Endothelial cell of umbilical vein (primary cell): ENCODE measurements at regions not wholly inside any gene's neighbourhood (a gene's known extent, or its start where the extent isn't known, plus 50 kb on each side); places are given as distances from the start of the nearest gene placed in this dataset.

ENCODE experiments used
- BruUV-seq: library from RNA; stranded (reverse); fragments of 400-500 nt; replicated peaks from 2 replicates; lab custom pipeline; 2021; lab: Mats Ljungman, UMichigan
- CTCF ChIA-PET: fragments of 300-600, 350-600 bp; sonication (Branson Sonifier 250); formaldehyde crosslinking; loops from one replicate; lab custom pipeline; 2021; ENCODE audit warnings: antibody characterized with exemption, inconsistent platforms; lab: Charles Lee
- POLR2A ChIA-PET: fragments of 300-600, 350-600 bp; sonication (Branson Sonifier 250); formaldehyde crosslinking; loops from one replicate; lab custom pipeline; 2021; ENCODE audit warnings: antibody characterized with exemption, inconsistent platforms; lab: Charles Lee
- DNase-seq: peaks from one replicate; pipeline ENCODE4 v3.0.0-alpha.2; 2011; ENCODE audit warnings: low read depth, low spot score
- FAIRE-seq: peaks from 2 replicates; lab custom pipeline; 2011; peaks lifted over from hg19 to GRCh38; lab: Jason Lieb, UNC
- H2AFZ ChIP-seq: 2 replicates; pipeline ENCODE4 v1.6.0; 2012; ENCODE audit warnings: low read depth, low read length, control low read depth, inconsistent platforms
- H3K27ac ChIP-seq: 2 replicates; pipeline ENCODE4 v1.5.1; 2011; ENCODE audit warnings: low read depth, mild to moderate bottlenecking, control low read depth, low read length, moderate library complexity; ENCODE audit not compliant: insufficient read depth
- H3K27me3 ChIP-seq, 2 experiments: 2 replicates each; pipeline versions ENCODE4 v1.6.0 to v1.6.1; 2011; ENCODE audit warnings: low read length in 2 of 2, mixed read lengths in 1 of 2; ENCODE audit not compliant: control insufficient read depth in 2 of 2, insufficient read depth in 2 of 2
- H3K36me3 ChIP-seq, 2 experiments: 2 replicates in 1 of 2; 3 replicates in 1 of 2; pipeline ENCODE4 v1.5.1; 2011; ENCODE audit warnings: low read length in 2 of 2, mild to moderate bottlenecking in 1 of 2, moderate library complexity in 1 of 2; ENCODE audit not compliant: control insufficient read depth in 2 of 2, insufficient read depth in 2 of 2; ENCODE audit errors: extremely low read depth in 1 of 2
- H3K4me1 ChIP-seq: 3 replicates; pipeline ENCODE4 v1.5.1; 2011; ENCODE audit warnings: mild to moderate bottlenecking, low read length; ENCODE audit not compliant: control insufficient read depth, insufficient read depth; ENCODE audit errors: extremely low read depth
- H3K4me2 ChIP-seq: 2 replicates; pipeline ENCODE4 v1.6.1; 2011; ENCODE audit warnings: low read length, control low read depth, mixed read lengths; ENCODE audit not compliant: insufficient read depth
- H3K4me3 ChIP-seq, 3 experiments: fragments of 200-600 bp in 1 of 3; sonication (generic), shearing (Covaris generic) in 1 of 3; replicated peaks in 1 of 3; 2 replicates each; pipeline ENCODE4 v1.5.1; 2011 to 2016; ENCODE audit warnings: control low read depth in 3 of 3, low read length in 3 of 3, mild to moderate bottlenecking in 2 of 3, inconsistent platforms in 1 of 3, low read depth in 1 of 3, moderate library complexity in 1 of 3; ENCODE audit not compliant: insufficient read depth in 1 of 3
- H3K79me2 ChIP-seq: 2 replicates; pipeline ENCODE4 v1.6.0; 2012; ENCODE audit warnings: low read length, inconsistent platforms; ENCODE audit not compliant: control insufficient read depth, insufficient read depth
- H3K9ac ChIP-seq: replicated peaks from 2 replicates; pipeline ENCODE3; 2011; ENCODE audit warnings: low read length, control low read depth; ENCODE audit not compliant: insufficient read depth; ENCODE audit errors: extremely low read depth
- H3K9me1 ChIP-seq: replicated peaks from 3 replicates; pipeline ENCODE4 v1.6.0; 2011; ENCODE audit warnings: mild to moderate bottlenecking, low read length; ENCODE audit not compliant: control insufficient read depth, insufficient read depth; ENCODE audit errors: extremely low read depth
- H3K9me3 ChIP-seq: replicated peaks from 2 replicates; pipeline ENCODE4 v1.5.1; 2012; ENCODE audit warnings: low read length, inconsistent platforms; ENCODE audit not compliant: control insufficient read depth, insufficient read depth
- H4K20me1 ChIP-seq: replicated peaks from 2 replicates; pipeline ENCODE3; 2011; ENCODE audit warnings: mild to moderate bottlenecking, low read length; ENCODE audit not compliant: control insufficient read depth, insufficient read depth; ENCODE audit errors: extremely low read depth
- EZH2 ChIP-seq: IDR thresholded peaks from 2 replicates; pipeline ENCODE4 v1.6.1; 2012; ENCODE audit warnings: borderline replicate concordance, low read depth, mild to moderate bottlenecking, moderate library complexity, low read length, inconsistent platforms; ENCODE audit not compliant: severe bottlenecking
- FOS ChIP-seq: IDR thresholded peaks from 2 replicates; pipeline ENCODE4 v1.6.1; 2011; ENCODE audit warnings: mild to moderate bottlenecking, low read length, moderate library complexity, borderline replicate concordance; ENCODE audit not compliant: insufficient read depth
- GATA2 ChIP-seq: IDR thresholded peaks from 2 replicates; pipeline ENCODE4 v1.7.0; 2011; ENCODE audit warnings: low read depth, mild to moderate bottlenecking, moderate library complexity, mixed read lengths, low read length; ENCODE audit not compliant: insufficient read length, insufficient read depth
- JUN ChIP-seq: IDR thresholded peaks from 2 replicates; pipeline ENCODE4 v1.6.1; 2011; ENCODE audit warnings: borderline replicate concordance, low read depth; ENCODE audit not compliant: insufficient read length, insufficient read depth
- MYC ChIP-seq: IDR thresholded peaks from one replicate; pipeline ENCODE4 v1.6.1; 2011; ENCODE audit warnings: mild to moderate bottlenecking, low read depth, low read length
- POLR2A ChIP-seq: IDR thresholded peaks from 2 replicates; pipeline ENCODE4 v1.6.1; 2012; ENCODE audit warnings: low read depth, mild to moderate bottlenecking, control low read depth, low read length
- POLR2AphosphoS5 ChIP-seq: IDR thresholded peaks from 2 replicates; pipeline ENCODE4 v1.6.1; 2012; ENCODE audit warnings: low read depth, mild to moderate bottlenecking, control low read depth, low read length, moderate library complexity; ENCODE audit not compliant: insufficient read depth
- dilution Hi-C: fragments of 300-500 bp; cut with MboI; formaldehyde crosslinking; loops from one replicate; pipeline ENCODE4 v1.15.0; 2019; ENCODE audit warnings: low sequenced_read_pairs; ENCODE audit not compliant: extremely low pct_ligation_motif_present
- intact Hi-C: fragments of 100-400 bp; cut with micrococcal nuclease; formaldehyde crosslinking; loops from one replicate; pipeline ENCODE4 v1.10.0; 2022
- TF ChIP-seq, protein P1 (sequence below), 2 donors: IDR thresholded peaks; 1 replicate in 1 of 2; 2 replicates in 1 of 2; pipeline ENCODE4 v1.5.1; 2011; ENCODE audit warnings: low read length in 2 of 2, mild to moderate bottlenecking in 2 of 2, moderate library complexity in 2 of 2, control low read depth in 1 of 2, inconsistent platforms in 1 of 2, low read depth in 1 of 2; ENCODE audit not compliant: insufficient read depth in 1 of 2; ENCODE audit errors: extremely low read depth in 1 of 2
- TF ChIP-seq, protein P2 (sequence below): IDR thresholded peaks from 2 replicates; pipeline ENCODE4 v1.6.1; 2011; ENCODE audit not compliant: insufficient read depth, insufficient read length

- Histone ChIP-seq H2AFZ (no peak overlapping the region), H3K9me3 (no peaks in the 10 kb centered on the region), H3K36me3 (no peaks in the 10 kb centered on the region), H3K27me3 (no peaks in the 10 kb centered on the region), H3K4me2 (no peak overlapping the region), H3K79me2 (no peaks in the 10 kb centered on the region), H3K9me1 (no peaks in the 10 kb centered on the region), H3K4me1 (no peaks in the 10 kb centered on the region), H3K27ac (no peak overlapping the region), H3K9ac (no peak overlapping the region), H4K20me1 (no peaks in the 10 kb centered on the region), H3K4me3 (no peak overlapping the region)
- BruUV-seq: no TSS peak
- ChIA-PET CTCF (no interaction called here), POLR2A (no interaction called here)
- TF ChIP-seq POLR2AphosphoS5 (no peak), GATA2 (no peak), MYC (no peak), POLR2A (no peak), JUN (no peak), EZH2 (no peak), FOS (no peak)
- TF ChIP-seq, protein P1, sequence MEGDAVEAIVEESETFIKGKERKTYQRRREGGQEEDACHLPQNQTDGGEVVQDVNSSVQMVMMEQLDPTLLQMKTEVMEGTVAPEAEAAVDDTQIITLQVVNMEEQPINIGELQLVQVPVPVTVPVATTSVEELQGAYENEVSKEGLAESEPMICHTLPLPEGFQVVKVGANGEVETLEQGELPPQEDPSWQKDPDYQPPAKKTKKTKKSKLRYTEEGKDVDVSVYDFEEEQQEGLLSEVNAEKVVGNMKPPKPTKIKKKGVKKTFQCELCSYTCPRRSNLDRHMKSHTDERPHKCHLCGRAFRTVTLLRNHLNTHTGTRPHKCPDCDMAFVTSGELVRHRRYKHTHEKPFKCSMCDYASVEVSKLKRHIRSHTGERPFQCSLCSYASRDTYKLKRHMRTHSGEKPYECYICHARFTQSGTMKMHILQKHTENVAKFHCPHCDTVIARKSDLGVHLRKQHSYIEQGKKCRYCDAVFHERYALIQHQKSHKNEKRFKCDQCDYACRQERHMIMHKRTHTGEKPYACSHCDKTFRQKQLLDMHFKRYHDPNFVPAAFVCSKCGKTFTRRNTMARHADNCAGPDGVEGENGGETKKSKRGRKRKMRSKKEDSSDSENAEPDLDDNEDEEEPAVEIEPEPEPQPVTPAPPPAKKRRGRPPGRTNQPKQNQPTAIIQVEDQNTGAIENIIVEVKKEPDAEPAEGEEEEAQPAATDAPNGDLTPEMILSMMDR (IDR thresholded peaks at IDR 0.05; ENCODE audit: extremely low read depth in 1 of 2, insufficient read depth in 1 of 2, low read depth in 1 of 2, low read length in 2 of 2): no peak
- TF ChIP-seq, protein P2, sequence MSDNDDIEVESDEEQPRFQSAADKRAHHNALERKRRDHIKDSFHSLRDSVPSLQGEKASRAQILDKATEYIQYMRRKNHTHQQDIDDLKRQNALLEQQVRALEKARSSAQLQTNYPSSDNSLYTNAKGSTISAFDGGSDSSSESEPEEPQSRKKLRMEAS: no peak
- dilution Hi-C loops (no loop called here), intact Hi-C loops (no loop called here)
- DNase-seq (no peak), FAIRE-seq (no peak)
Measured at GRCh38 chr4:14092741-14093140, 465.2 kb upstream of the BOD1L1 start.
